ENCODE measurements at regions not wholly inside any gene's neighbourhood (a gene's known extent, or its start where the extent isn't known, plus 50 kb on each side); places are given as distances from the start of the nearest gene placed in this dataset.
"Not testable (repeated sequence)": the region's sequence is repeated elsewhere in the genome, so short reads cannot be mapped to it uniquely, and the experiment has no call there.

GRCh38 chr11:37972691-37973090 is 1374.7 kb upstream of the RAG2 start:
- Histone ChIP-seq H3K27ac (no peak overlapping the region), H3K4me3 (no peak overlapping the region), H3K9me3 (no peaks in the 10 kb centered on the region), H3K36me3 (ENCODE audit: insufficient read depth in 1 of 2, low read depth in 1 of 2) (no peaks in the 10 kb centered on the region), H3K27me3 (ENCODE audit: insufficient read depth in 3 of 3, low read length in 2 of 3) (no peaks in the 10 kb centered on the region), H3K4me1 (no peaks in the 10 kb centered on the region)
- WGBS, 3 donors: 56 to 74% (median 60%) methylated on average over 2 of the region's 2 CpGs
- DNase-seq (no peak), ATAC-seq (no peak)
- TF ChIP-seq, protein P1, sequence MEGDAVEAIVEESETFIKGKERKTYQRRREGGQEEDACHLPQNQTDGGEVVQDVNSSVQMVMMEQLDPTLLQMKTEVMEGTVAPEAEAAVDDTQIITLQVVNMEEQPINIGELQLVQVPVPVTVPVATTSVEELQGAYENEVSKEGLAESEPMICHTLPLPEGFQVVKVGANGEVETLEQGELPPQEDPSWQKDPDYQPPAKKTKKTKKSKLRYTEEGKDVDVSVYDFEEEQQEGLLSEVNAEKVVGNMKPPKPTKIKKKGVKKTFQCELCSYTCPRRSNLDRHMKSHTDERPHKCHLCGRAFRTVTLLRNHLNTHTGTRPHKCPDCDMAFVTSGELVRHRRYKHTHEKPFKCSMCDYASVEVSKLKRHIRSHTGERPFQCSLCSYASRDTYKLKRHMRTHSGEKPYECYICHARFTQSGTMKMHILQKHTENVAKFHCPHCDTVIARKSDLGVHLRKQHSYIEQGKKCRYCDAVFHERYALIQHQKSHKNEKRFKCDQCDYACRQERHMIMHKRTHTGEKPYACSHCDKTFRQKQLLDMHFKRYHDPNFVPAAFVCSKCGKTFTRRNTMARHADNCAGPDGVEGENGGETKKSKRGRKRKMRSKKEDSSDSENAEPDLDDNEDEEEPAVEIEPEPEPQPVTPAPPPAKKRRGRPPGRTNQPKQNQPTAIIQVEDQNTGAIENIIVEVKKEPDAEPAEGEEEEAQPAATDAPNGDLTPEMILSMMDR (IDR thresholded peaks at IDR 0.05): no peak
- intact Hi-C loops (cut with DNase I): no loop called here

- H3K4me3 ChIP-seq; H3K27ac ChIP-seq; H3K36me3 ChIP-seq (ENCODE audit: insufficient read depth in 1 of 2, low read depth in 1 of 2); H3K9me3 ChIP-seq; H3K4me1 ChIP-seq; intact Hi-C loops (cut with DNase I); H3K27me3 ChIP-seq (ENCODE audit: insufficient read depth in 3 of 3, low read length in 2 of 3); DNase-seq; ATAC-seq: not testable (repeated sequence)
- WGBS, 3 donors: 66 to 77% (median 68%) methylated on average over 4 of the region's 4 CpGs
Observed at GRCh38 chr11:37969336-37969735, 1371.3 kb upstream of the RAG2 start.

DNA sequence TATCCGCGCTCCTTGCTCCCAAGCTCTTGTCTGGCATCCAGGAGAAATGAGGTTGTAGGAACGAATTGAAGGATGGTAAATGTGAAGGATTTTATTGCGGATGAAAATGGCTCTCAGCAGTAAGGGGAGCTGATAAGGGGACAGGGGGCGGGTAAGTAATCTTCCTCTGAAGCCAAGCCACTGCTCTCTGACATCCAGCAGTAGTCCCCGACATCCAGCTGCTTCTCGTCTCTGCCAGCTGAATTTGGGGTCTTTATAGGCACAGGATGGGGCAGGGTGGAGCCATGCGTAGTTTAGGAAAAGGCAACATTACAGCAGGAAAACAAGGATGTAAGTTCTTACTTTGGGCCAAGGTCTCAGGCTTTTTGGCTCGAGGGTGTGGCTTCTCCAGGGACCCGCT is 1370.1 kb upstream of the RAG2 start:
- intact Hi-C loops (cut with DNase I): no loop called here
- no peaks in the 10 kb centered on the region for H3K9me3 ChIP-seq
- H3K27ac ChIP-seq: no peak overlapping the region
- ATAC-seq: no peak
- no peak overlapping the region for H3K4me3 ChIP-seq
- DNase-seq: no peak
- 84 to 86% (median 86%) methylated on average over 10 of the region's 10 CpGs for WGBS, 3 donors
- TF ChIP-seq, protein P1 (IDR thresholded peaks at IDR 0.05): no peak
- no peaks in the 10 kb centered on the region for H3K27me3 ChIP-seq (ENCODE audit: insufficient read depth in 3 of 3, low read length in 2 of 3)
- H3K36me3 ChIP-seq (ENCODE audit: insufficient read depth in 1 of 2, low read depth in 1 of 2): no peaks in the 10 kb centered on the region
- no peaks in the 10 kb centered on the region for H3K4me1 ChIP-seq

DNA sequence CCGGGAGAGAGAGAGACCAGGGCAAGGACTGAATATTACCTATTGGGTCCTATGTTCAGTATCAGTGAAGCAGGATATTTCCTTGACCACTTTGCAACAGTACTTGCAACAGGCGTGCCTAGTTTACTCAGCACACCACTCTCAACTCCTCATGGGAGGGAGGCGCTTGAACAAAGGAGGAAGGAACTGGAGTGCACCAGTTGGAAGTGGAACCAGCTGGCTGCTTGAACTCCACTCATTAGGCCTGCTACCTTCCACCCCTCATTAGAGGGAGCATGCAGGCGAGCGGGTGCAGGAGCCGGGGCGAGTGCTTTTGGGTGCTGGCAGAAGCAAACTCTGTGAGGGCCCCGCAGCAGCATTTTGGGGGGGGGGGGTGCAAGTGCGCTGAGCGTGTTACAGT is 1369.6 kb upstream of the RAG2 start:
- H3K27ac ChIP-seq: no peak overlapping the region
- no peaks in the 10 kb centered on the region for H3K36me3 ChIP-seq (ENCODE audit: insufficient read depth in 1 of 2, low read depth in 1 of 2)
- DNase-seq (no peak), ATAC-seq (no peak)
- 94 to 96% (median 95%) methylated on average over 10 of the region's 10 CpGs for WGBS, 3 donors
- intact Hi-C loops (cut with DNase I): no loop called here
- TF ChIP-seq, protein P1 (IDR thresholded peaks at IDR 0.05): no peak
- H3K9me3 ChIP-seq: no peaks in the 10 kb centered on the region
- H3K4me3 ChIP-seq: no peak overlapping the region
- H3K4me1 ChIP-seq: no peaks in the 10 kb centered on the region
- no peaks in the 10 kb centered on the region for H3K27me3 ChIP-seq (ENCODE audit: insufficient read depth in 3 of 3, low read length in 2 of 3)

- no peak overlapping the region for H3K4me3 ChIP-seq
- intact Hi-C loops (cut with DNase I): no loop called here
- no peaks in the 10 kb centered on the region for H3K9me3 ChIP-seq
- no peak for ATAC-seq
- H3K27ac ChIP-seq: no peak overlapping the region
- no peaks in the 10 kb centered on the region for H3K4me1 ChIP-seq
- H3K36me3 ChIP-seq (ENCODE audit: insufficient read depth in 1 of 2, low read depth in 1 of 2): no peaks in the 10 kb centered on the region
- TF ChIP-seq, protein P1 (IDR thresholded peaks at IDR 0.05): no peak
- WGBS, 3 donors: 56 to 58% (median 58%) methylated on average over 2 of the region's 2 CpGs
- no peak for DNase-seq
- H3K27me3 ChIP-seq (ENCODE audit: insufficient read depth in 3 of 3, low read length in 2 of 3): no peaks in the 10 kb centered on the region
Observed at GRCh38 chr11:37963440-37963839, 1365.4 kb upstream of the RAG2 start.

Measured in psoas muscle (tissue), 7 donors.